SK-N-SH (cell line): ENCODE measurements at regions not wholly inside any gene's neighbourhood (a gene's known extent, or its start where the extent isn't known, plus 50 kb on each side); places are given as distances from the start of the nearest gene placed in this dataset.

Experiments used
- CTCF ChIA-PET: fragments of 300-600, 350-600 bp; formaldehyde crosslinking; extraction: SDS; loops from one replicate; lab custom pipeline; 2021; lab: Yijun Ruan, JAX
- POLR2A ChIA-PET: fragments of 350-600 bp; sonication (Branson Sonifier 250); formaldehyde crosslinking; extraction: SDS; loops from one replicate; lab custom pipeline; 2020; ENCODE audit warnings: antibody characterized with exemption, inconsistent platforms; lab: Yijun Ruan, JAX
- DNase-seq: peaks from one replicate; pipeline ENCODE4 v3.0.0; 2012
- H2AFZ ChIP-seq: fragments of 200-600 bp; sonication (generic); 2 replicates; pipeline ENCODE4 v1.8.1; 2016; ENCODE audit warnings: antibody characterized with exemption, mild to moderate bottlenecking, low read depth
- H3F3A ChIP-seq: fragments of 200-600 bp; sonication (generic); replicated peaks from 2 replicates; pipeline ENCODE3; 2016; ENCODE audit warnings: antibody characterized with exemption, mild to moderate bottlenecking; ENCODE audit not compliant: insufficient read depth
- H3K27ac ChIP-seq, 2 experiments: fragments of 200-500 bp in 1 of 2; fragments of 200-600 bp in 1 of 2; sonication (Bioruptor generic) in 1 of 2; sonication (generic), shearing (Covaris generic) in 1 of 2; 2 replicates each; pipeline versions ENCODE4 v1.5.1 to v1.6.1; 2014 to 2016; ENCODE audit warnings: low read depth in 2 of 2, inconsistent platforms in 1 of 2, low read length in 1 of 2, mild to moderate bottlenecking in 1 of 2, mixed read lengths in 1 of 2
- H3K27me3 ChIP-seq: fragments of 200-600 bp; sonication (generic), shearing (Covaris generic); 2 replicates; pipeline ENCODE4 v1.6.1; 2016; ENCODE audit warnings: mixed run types; ENCODE audit not compliant: insufficient read depth
- H3K36me3 ChIP-seq, 2 experiments: fragments of 200-500 bp in 1 of 2; fragments of 200-600 bp in 1 of 2; sonication (Bioruptor generic) in 1 of 2; sonication (generic) in 1 of 2; replicated peaks in 1 of 2; 2 replicates each; pipeline versions ENCODE3 to v1.5.1; 2014 to 2016; ENCODE audit warnings: low read length in 1 of 2, mild to moderate bottlenecking in 1 of 2; ENCODE audit not compliant: insufficient read depth in 2 of 2, control insufficient read depth in 1 of 2
- H3K4me1 ChIP-seq, 2 experiments: fragments of 200-500 bp in 1 of 2; fragments of 200-600 bp in 1 of 2; sonication (Bioruptor generic) in 1 of 2; sonication (generic), shearing (Covaris generic) in 1 of 2; 2 replicates each; pipeline versions ENCODE4 v1.5.1 to v1.6.1; 2014 to 2016; ENCODE audit warnings: low read depth in 1 of 2, low read length in 1 of 2, mixed run types in 1 of 2; ENCODE audit not compliant: insufficient read depth in 2 of 2, control insufficient read depth in 1 of 2
- H3K4me2 ChIP-seq: fragments of 200-600 bp; sonication (generic), shearing (Covaris generic); 2 replicates; pipeline ENCODE4 v1.6.1; 2017; ENCODE audit warnings: mixed run types
- H3K4me3 ChIP-seq, 2 experiments: fragments of 200-500 bp in 1 of 2; fragments of 200-600 bp in 1 of 2; sonication (Bioruptor generic) in 1 of 2; sonication (generic), shearing (Covaris generic) in 1 of 2; 2 replicates each; pipeline versions ENCODE4 v1.5.1 to v1.8.1; 2014 to 2016; ENCODE audit warnings: low read depth in 2 of 2, inconsistent platforms in 1 of 2, low read length in 1 of 2, mild to moderate bottlenecking in 1 of 2, mixed read lengths in 1 of 2, moderate library complexity in 1 of 2
- H3K79me2 ChIP-seq: fragments of 200-600 bp; sonication (generic); 2 replicates; pipeline ENCODE4 v1.8.1; 2017; ENCODE audit warnings: mild to moderate bottlenecking; ENCODE audit not compliant: insufficient read depth
- H3K9ac ChIP-seq: fragments of 200-600 bp; sonication (generic); 2 replicates; pipeline ENCODE4 v1.6.1; 2017; ENCODE audit warnings: mixed run types
- H3K9me2 ChIP-seq: fragments of 200-600 bp; sonication (generic); 2 replicates; pipeline ENCODE4 v1.6.1; 2017; ENCODE audit warnings: mixed run types
- H3K9me3 ChIP-seq: fragments of 200-600 bp; sonication (generic); 2 replicates; pipeline ENCODE4 v1.6.1; 2017; ENCODE audit warnings: mixed run types, mild to moderate bottlenecking, moderate library complexity
- H4K20me1 ChIP-seq: fragments of 200-600 bp; sonication (generic); 2 replicates; pipeline ENCODE4 v1.6.1; 2017; ENCODE audit warnings: mild to moderate bottlenecking, mixed run types; ENCODE audit not compliant: insufficient read depth
- CHD2 ChIP-seq: fragments of 150-350 bp; IDR thresholded peaks from 2 replicates; pipeline ENCODE4 v1.6.1; 2018; ENCODE audit warnings: low read length; ENCODE audit not compliant: partially characterized antibody
- CTCF ChIP-seq: fragments of 200-600 bp; sonication (generic); IDR thresholded peaks from 2 replicates; pipeline ENCODE4 v1.6.1; 2017; ENCODE audit warnings: antibody characterized with exemption, mild to moderate bottlenecking, moderate library complexity
- EP300 ChIP-seq, 2 experiments: IDR thresholded peaks; 2 replicates each; pipeline versions ENCODE4 v1.4.0 to v1.6.1; 2012; ENCODE audit warnings: borderline replicate concordance in 1 of 2, low read depth in 1 of 2, low read length in 1 of 2
- FOXJ3 ChIP-seq: sonication (generic); formaldehyde crosslinking; IDR thresholded peaks from 2 replicates; pipeline ENCODE4 v1.5.1; 2020; ENCODE audit warnings: mild to moderate bottlenecking, missing genetic modification reagents
- FOXM1 ChIP-seq: IDR thresholded peaks from 2 replicates; pipeline ENCODE4 v1.4.0; 2012; ENCODE audit warnings: low read depth, mild to moderate bottlenecking
- IRF3 ChIP-seq: fragments of 150-350 bp; IDR thresholded peaks from 2 replicates; pipeline ENCODE4 v1.6.1; 2016; ENCODE audit warnings: mild to moderate bottlenecking, low read depth, low read length
- JUND ChIP-seq: IDR thresholded peaks from 2 replicates; pipeline ENCODE4 v1.4.0; 2012
- NFIC ChIP-seq: IDR thresholded peaks from 2 replicates; pipeline ENCODE4 v1.4.0; 2012; ENCODE audit warnings: borderline replicate concordance
- POLR2AphosphoS5 ChIP-seq: IDR thresholded peaks from 2 replicates; pipeline ENCODE4 v1.6.1; 2012; ENCODE audit warnings: low read depth, low read length
- RAD21 ChIP-seq: IDR thresholded peaks from 2 replicates; pipeline ENCODE4 v1.6.1; 2012; ENCODE audit warnings: mild to moderate bottlenecking, low read length
- RCOR1 ChIP-seq: fragments of 150-350 bp; IDR thresholded peaks from 2 replicates; pipeline ENCODE4 v1.6.1; 2017; ENCODE audit warnings: antibody characterized with exemption, low read length
- RXRA ChIP-seq: IDR thresholded peaks from 2 replicates; pipeline ENCODE4 v1.4.0; 2012; ENCODE audit warnings: low read depth, mild to moderate bottlenecking, borderline replicate concordance
- SIN3A ChIP-seq: IDR thresholded peaks from 2 replicates; pipeline ENCODE4 v1.6.1; 2012; ENCODE audit warnings: low read depth, mild to moderate bottlenecking, low read length, moderate library complexity, borderline replicate concordance
- SMC3 ChIP-seq: IDR thresholded peaks from 2 replicates; pipeline ENCODE4 v1.6.1; 2012; ENCODE audit warnings: low read depth, low read length, improper control_type of control experiment
- TEAD4 ChIP-seq: IDR thresholded peaks from 2 replicates; pipeline ENCODE4 v1.4.0; 2012; ENCODE audit warnings: mild to moderate bottlenecking, borderline replicate concordance; ENCODE audit not compliant: insufficient read depth
- USF1 ChIP-seq: IDR thresholded peaks from 2 replicates; pipeline ENCODE4 v1.4.0; 2012; ENCODE audit warnings: low read depth, borderline replicate concordance
- WGBS: methylation state at CpG from one replicate; pipeline ENCODE4 v1.1.6; 2017; ENCODE audit warnings: low lambda C conversion rate; 5-methylcytosine and 5-hydroxymethylcytosine counted together
- TF ChIP-seq, protein P1 (sequence below): IDR thresholded peaks from 2 replicates; pipeline ENCODE4 v1.6.1; 2012; ENCODE audit warnings: mild to moderate bottlenecking, low read depth, low read length, moderate library complexity
- TF ChIP-seq, protein P2 (sequence below): IDR thresholded peaks from 2 replicates; pipeline ENCODE4; 2012

DNA sequence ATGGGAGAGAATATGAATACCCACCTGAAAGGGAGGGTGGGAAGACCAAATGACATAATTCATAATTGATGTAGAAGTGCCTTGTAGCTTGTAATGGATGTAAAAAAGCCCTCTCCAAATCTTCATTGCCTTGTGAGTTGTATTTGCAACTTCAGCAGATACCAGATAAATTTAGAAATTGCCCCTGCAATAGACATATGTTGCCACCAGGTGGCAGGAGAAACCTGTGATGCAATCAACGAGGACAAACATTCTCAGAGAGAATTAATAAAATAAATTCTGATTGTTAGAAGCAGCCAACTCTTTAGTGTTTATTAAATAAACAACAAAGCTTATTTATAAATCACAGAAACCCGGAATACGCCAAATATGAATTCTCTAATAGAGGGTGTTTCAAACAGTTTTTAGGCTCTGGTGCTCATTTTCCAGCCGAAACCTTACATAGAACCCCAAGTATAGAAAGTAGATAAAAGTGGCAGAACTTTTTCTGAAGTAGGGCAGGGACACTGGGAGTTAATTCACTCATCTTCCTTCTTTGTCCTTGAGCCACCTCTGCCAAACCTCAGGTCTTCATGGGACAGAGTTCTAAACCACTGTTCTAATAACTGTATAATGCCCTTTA, 147.8 kb downstream of the TMEM38B start:
- Histone ChIP-seq H3K4me1 (no peaks in the 10 kb centered on the region), H3F3A (no peaks in the 10 kb centered on the region), H3K9me3 (no peaks in the 10 kb centered on the region), H3K27me3 (no peaks in the 10 kb centered on the region), H3K27ac (no peak overlapping the region), H3K36me3 (no peaks in the 10 kb centered on the region), H4K20me1 (no peaks in the 10 kb centered on the region), H3K9me2 (no peaks in the 10 kb centered on the region), H3K9ac (no peak overlapping the region), H2AFZ (no peak overlapping the region), H3K4me2 (no peak overlapping the region), H3K79me2 (no peaks in the 10 kb centered on the region), H3K4me3 (no peak overlapping the region; a peak in 1 of 4 replicates)
- ChIA-PET CTCF (interaction anchor here (0.6 to 6.9 kb wide), 41 partner anchors 9 to 1500 kb away, joined by 3 to 144 read pairs (median 4); partner anchors contain the start of gene ZNF462), POLR2A (no interaction called here)
- TF ChIP-seq CTCF, result peak; percentile 74
- TF ChIP-seq SMC3, result peak; percentile 72
- TF ChIP-seq POLR2AphosphoS5, result no peak
- TF ChIP-seq USF1, result no peak
- no peak for TF ChIP-seq SIN3A
- TF ChIP-seq IRF3, result no peak
- no peak for TF ChIP-seq CHD2
- TF ChIP-seq TEAD4, result no peak
- TF ChIP-seq RAD21, result peak; percentile 91
- TF ChIP-seq RXRA, result no peak
- no peak for TF ChIP-seq RCOR1
- DNase-seq, result peak; percentile 48
- 45% methylated on average over 4 of the region's 4 CpGs for WGBS

- no peak overlapping the region for H3K4me2 ChIP-seq
- no peak overlapping the region for H3K9ac ChIP-seq
- no peak overlapping the region for H3K4me3 ChIP-seq
- no peak for DNase-seq
- 52% methylated on average over 1 of the region's 1 CpG for WGBS
- H3K27ac ChIP-seq, result no peak overlapping the region
- no peaks in the 10 kb centered on the region for H3K27me3 ChIP-seq
- H3K9me3 ChIP-seq, result no peaks in the 10 kb centered on the region
- no peak overlapping the region for H2AFZ ChIP-seq
- CTCF ChIA-PET, result no interaction called here
- H3K9me2 ChIP-seq, result no peaks in the 10 kb centered on the region
- POLR2A ChIA-PET, result no interaction called here
- H3K36me3 ChIP-seq, result no peaks in the 10 kb centered on the region
- no peaks in the 10 kb centered on the region for H3K79me2 ChIP-seq
- H3K4me1 ChIP-seq, result no peaks in the 10 kb centered on the region
- no peaks in the 10 kb centered on the region for H3F3A ChIP-seq
- H4K20me1 ChIP-seq, result no peaks in the 10 kb centered on the region
- TF ChIP-seq FOXJ3 (CRISPR knock-in tag), result no peak
- no peak for TF ChIP-seq RXRA
- TF ChIP-seq NFIC, result no peak
- no peak for TF ChIP-seq JUND
- no peak for TF ChIP-seq RCOR1
- TF ChIP-seq EP300 (IDR thresholded peaks at IDR 0.05; ENCODE audit: borderline replicate concordance in 1 of 2, low read depth in 1 of 2, low read length in 1 of 2), result no peak
- TF ChIP-seq, protein P1, sequence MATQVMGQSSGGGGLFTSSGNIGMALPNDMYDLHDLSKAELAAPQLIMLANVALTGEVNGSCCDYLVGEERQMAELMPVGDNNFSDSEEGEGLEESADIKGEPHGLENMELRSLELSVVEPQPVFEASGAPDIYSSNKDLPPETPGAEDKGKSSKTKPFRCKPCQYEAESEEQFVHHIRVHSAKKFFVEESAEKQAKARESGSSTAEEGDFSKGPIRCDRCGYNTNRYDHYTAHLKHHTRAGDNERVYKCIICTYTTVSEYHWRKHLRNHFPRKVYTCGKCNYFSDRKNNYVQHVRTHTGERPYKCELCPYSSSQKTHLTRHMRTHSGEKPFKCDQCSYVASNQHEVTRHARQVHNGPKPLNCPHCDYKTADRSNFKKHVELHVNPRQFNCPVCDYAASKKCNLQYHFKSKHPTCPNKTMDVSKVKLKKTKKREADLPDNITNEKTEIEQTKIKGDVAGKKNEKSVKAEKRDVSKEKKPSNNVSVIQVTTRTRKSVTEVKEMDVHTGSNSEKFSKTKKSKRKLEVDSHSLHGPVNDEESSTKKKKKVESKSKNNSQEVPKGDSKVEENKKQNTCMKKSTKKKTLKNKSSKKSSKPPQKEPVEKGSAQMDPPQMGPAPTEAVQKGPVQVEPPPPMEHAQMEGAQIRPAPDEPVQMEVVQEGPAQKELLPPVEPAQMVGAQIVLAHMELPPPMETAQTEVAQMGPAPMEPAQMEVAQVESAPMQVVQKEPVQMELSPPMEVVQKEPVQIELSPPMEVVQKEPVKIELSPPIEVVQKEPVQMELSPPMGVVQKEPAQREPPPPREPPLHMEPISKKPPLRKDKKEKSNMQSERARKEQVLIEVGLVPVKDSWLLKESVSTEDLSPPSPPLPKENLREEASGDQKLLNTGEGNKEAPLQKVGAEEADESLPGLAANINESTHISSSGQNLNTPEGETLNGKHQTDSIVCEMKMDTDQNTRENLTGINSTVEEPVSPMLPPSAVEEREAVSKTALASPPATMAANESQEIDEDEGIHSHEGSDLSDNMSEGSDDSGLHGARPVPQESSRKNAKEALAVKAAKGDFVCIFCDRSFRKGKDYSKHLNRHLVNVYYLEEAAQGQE, result no peak
- TF ChIP-seq, protein P2, sequence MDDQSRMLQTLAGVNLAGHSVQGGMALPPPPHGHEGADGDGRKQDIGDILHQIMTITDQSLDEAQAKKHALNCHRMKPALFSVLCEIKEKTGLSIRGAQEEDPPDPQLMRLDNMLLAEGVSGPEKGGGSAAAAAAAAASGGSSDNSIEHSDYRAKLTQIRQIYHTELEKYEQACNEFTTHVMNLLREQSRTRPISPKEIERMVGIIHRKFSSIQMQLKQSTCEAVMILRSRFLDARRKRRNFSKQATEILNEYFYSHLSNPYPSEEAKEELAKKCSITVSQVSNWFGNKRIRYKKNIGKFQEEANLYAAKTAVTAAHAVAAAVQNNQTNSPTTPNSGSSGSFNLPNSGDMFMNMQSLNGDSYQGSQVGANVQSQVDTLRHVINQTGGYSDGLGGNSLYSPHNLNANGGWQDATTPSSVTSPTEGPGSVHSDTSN, result no peak
- no peak for TF ChIP-seq FOXM1
- TF ChIP-seq IRF3, result no peak
Measured at GRCh38 chr9:105846825-105847224, 152.5 kb downstream of the TMEM38B start.
